Gastroesophageal sphincter (tissue), 4 donors: ENCODE measurements at regions not wholly inside any gene's neighbourhood (a gene's known extent, or its start where the extent isn't known, plus 50 kb on each side); places are given as distances from the start of the nearest gene placed in this dataset.

Experiments
- ATAC-seq: fragments of 150-250 bp; one replicate; pipeline ENCODE4 v1.9.1; 2016; ENCODE audit warnings: mild to moderate bottlenecking, moderate library complexity
- H3K27ac ChIP-seq, 4 donors: fragments of 200-600 bp; sonication (generic) in 3 of 4; 1 replicate in 3 of 4; 2 replicates in 1 of 4; pipeline ENCODE4 v1.5.1; 2016 to 2019
- H3K27me3 ChIP-seq: fragments of 200-600 bp; sonication (generic); one replicate; pipeline ENCODE4 v1.5.1; 2019
- H3K36me3 ChIP-seq, 2 donors: fragments of 200-600 bp; sonication (generic); one replicate each; pipeline ENCODE4 v1.5.1; 2019; ENCODE audit warnings: control low read depth in 1 of 2
- H3K4me1 ChIP-seq, 3 donors: fragments of 200-600 bp; sonication (generic); 1 replicate in 2 of 3; 2 replicates in 1 of 3; pipeline ENCODE4 v1.5.1; 2016 to 2019; ENCODE audit warnings: control low read depth in 2 of 3
- H3K4me3 ChIP-seq, 2 donors: fragments of 200-600 bp; sonication (generic); one replicate each; pipeline ENCODE4 v1.5.1; 2019; ENCODE audit warnings: mild to moderate bottlenecking in 1 of 2, moderate library complexity in 1 of 2
- H3K9me3 ChIP-seq, 3 donors: fragments of 200-600 bp; sonication (generic); one replicate each; pipeline ENCODE4 v1.5.1; 2017 to 2019; ENCODE audit warnings: control low read depth in 2 of 3
- EP300 ChIP-seq: sonication (generic); formaldehyde crosslinking; IDR thresholded peaks from one replicate; pipeline ENCODE4 v1.6.1; 2017; ENCODE audit warnings: antibody characterized with exemption, mild to moderate bottlenecking
- POLR2A ChIP-seq, 2 donors: fragments of 450-650 bp; IDR thresholded peaks; one replicate each; pipeline ENCODE4 v1.6.1; 2017; ENCODE audit warnings: antibody characterized with exemption in 2 of 2, mild to moderate bottlenecking in 2 of 2, moderate library complexity in 1 of 2
- POLR2AphosphoS5 ChIP-seq: sonication (generic); formaldehyde crosslinking; IDR thresholded peaks from one replicate; pipeline ENCODE4 v1.6.1; 2017; ENCODE audit warnings: antibody characterized with exemption
- WGBS, 2 donors: methylation state at CpG; one replicate each; pipeline ENCODE4 v1.1.5; 2018; ENCODE audit warnings: low coverage in 1 of 2; 5-methylcytosine and 5-hydroxymethylcytosine counted together
- TF ChIP-seq, protein P1 (sequence below), 4 experiments: fragments of 200-600 bp in 2 of 4; fragments of 450-650 bp in 2 of 4; sonication (generic) in 1 of 4; IDR thresholded peaks; one replicate each; pipeline ENCODE4 v1.5.1; 2017 to 2019; ENCODE audit warnings: antibody characterized with exemption in 4 of 4, mild to moderate bottlenecking in 2 of 4, moderate library complexity in 2 of 4

DNA sequence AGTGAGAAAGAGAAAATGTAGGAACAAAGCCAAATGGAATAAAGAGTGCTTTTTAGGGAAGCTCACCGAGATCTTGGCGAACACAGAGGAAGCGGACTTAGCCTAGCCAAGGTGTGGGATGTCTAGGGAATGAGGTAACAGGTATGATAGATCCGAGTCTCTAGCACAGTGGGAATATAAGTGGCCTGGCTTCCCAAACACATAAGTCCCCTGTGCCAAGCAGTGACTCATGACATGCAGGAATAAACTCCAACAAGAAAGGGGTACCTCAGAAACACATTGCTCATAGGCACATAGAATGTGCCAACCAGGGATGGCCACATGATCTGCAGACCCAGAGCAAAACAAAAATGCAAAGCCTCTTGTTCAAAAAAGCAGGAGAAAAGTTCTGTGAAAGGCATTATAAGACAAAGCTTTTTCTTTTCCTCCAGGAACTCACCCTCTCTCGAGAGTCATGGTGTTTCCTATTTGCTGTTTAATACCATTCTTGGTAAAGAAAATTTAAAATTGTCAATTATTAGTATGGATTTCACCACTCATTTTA lies 542.5 kb downstream of the GATA3 start:
- no peaks in the 10 kb centered on the region for H3K4me1 ChIP-seq
- H3K9me3 ChIP-seq: no peaks in the 10 kb centered on the region
- H3K4me3 ChIP-seq: no peak overlapping the region
- no peak overlapping the region for H3K27ac ChIP-seq
- ATAC-seq: no peak
- WGBS, 2 donors: 57 to 68% methylated on average over 4 to 5 of the region's 5 CpGs
- TF ChIP-seq EP300 (no peak), POLR2AphosphoS5 (no peak), POLR2A (IDR thresholded peaks at IDR 0.05) (no peak)
- TF ChIP-seq, protein P1, sequence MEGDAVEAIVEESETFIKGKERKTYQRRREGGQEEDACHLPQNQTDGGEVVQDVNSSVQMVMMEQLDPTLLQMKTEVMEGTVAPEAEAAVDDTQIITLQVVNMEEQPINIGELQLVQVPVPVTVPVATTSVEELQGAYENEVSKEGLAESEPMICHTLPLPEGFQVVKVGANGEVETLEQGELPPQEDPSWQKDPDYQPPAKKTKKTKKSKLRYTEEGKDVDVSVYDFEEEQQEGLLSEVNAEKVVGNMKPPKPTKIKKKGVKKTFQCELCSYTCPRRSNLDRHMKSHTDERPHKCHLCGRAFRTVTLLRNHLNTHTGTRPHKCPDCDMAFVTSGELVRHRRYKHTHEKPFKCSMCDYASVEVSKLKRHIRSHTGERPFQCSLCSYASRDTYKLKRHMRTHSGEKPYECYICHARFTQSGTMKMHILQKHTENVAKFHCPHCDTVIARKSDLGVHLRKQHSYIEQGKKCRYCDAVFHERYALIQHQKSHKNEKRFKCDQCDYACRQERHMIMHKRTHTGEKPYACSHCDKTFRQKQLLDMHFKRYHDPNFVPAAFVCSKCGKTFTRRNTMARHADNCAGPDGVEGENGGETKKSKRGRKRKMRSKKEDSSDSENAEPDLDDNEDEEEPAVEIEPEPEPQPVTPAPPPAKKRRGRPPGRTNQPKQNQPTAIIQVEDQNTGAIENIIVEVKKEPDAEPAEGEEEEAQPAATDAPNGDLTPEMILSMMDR (IDR thresholded peaks at IDR 0.05): no peak
- H3K27me3 ChIP-seq: no peaks in the 10 kb centered on the region
- H3K36me3 ChIP-seq: no peaks in the 10 kb centered on the region

DNA sequence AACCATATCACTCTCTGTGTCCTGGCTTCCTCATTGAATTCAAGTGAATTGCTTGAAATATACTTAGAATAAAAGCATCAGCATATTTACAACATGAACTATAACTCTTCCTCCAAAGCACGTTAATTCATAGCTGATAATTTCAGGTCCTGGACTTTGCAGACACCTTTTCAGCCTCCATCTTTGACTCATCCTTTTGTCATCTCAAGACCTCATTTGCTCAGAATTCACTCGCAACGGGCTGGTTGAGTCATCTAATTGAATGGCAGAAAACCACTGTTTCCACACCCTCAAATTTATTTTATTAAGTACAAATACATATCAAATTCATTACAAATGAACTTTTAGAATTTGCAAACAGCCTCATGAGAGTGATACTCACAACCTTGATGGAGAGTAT lies 545.7 kb downstream of the GATA3 start:
- no peak for ATAC-seq
- Histone ChIP-seq H3K27me3 (no peaks in the 10 kb centered on the region), H3K4me3 (no peak overlapping the region), H3K9me3 (peaks cover 0 to 7% (median 0%) of the 10 kb centered on the region in 3 donors), H3K27ac (no peak overlapping the region), H3K36me3 (no peaks in the 10 kb centered on the region), H3K4me1 (no peaks in the 10 kb centered on the region)
- TF ChIP-seq, protein P1 (IDR thresholded peaks at IDR 0.05): no peak
- TF ChIP-seq POLR2A (IDR thresholded peaks at IDR 0.05) (no peak), POLR2AphosphoS5 (no peak), EP300 (no peak)
- 78 to 90% methylated on average over 3 of the region's 3 CpGs for WGBS, 2 donors

DNA sequence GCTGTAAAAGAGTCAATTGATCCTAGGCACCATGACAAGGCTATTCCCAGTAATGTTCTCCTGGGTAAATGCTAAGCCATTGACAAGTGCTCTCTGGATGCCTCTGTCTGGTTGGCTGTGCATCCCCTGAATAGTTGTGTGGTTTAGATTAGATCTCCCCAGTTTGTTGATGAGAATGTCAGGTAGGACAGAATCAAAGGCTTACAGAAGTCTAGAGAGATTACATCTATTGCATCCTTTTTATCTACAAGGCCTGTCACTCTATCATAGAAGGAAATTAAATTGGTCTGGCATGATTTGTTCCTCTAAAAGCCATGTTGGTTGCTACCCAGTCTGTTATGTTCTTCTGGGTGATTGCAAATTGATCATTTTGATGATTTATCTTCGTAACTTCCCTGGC lies 548.3 kb downstream of the GATA3 start:
- no peak overlapping the region for H3K4me3 ChIP-seq
- TF ChIP-seq POLR2A (IDR thresholded peaks at IDR 0.05): no peak
- TF ChIP-seq, protein P1 (IDR thresholded peaks at IDR 0.05): no peak
- TF ChIP-seq EP300: no peak
- no peak for TF ChIP-seq POLR2AphosphoS5
- no peaks in the 10 kb centered on the region for H3K4me1 ChIP-seq
- ATAC-seq: no peak
- no peaks in the 10 kb centered on the region for H3K36me3 ChIP-seq
- H3K27ac ChIP-seq: no peak overlapping the region
- H3K9me3 ChIP-seq: peaks cover 0 to 20% (median 0%) of the 10 kb centered on the region in 3 donors
- WGBS, 2 donors: 79 to 100% methylated on average over 1 of the region's 1 CpG
- no peaks in the 10 kb centered on the region for H3K27me3 ChIP-seq

DNA sequence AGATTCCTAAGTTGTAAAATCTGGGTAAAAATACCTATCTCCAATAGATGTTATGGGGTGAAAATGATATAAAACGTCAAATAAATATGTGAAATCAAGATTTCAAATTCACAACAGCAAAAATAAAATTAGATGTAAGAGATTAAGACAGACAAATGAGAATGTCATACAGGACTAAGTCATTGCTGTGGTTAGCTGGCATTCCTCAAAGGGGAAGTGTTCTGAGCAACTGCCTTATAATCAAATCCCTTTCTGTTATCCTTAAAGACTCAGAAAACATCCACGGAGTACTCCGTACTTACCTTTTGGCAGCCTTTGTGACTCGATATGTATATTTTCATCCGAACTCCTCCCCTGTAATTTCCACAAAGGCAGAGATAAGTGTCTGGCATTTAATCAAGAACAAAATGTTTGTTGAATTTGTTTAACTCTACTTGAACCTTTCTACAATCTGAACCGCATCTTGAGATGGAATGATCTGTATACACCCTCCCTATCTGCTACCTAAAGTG lies 559.6 kb downstream of the GATA3 start:
- H3K4me3 ChIP-seq: no peak overlapping the region
- no peaks in the 10 kb centered on the region for H3K36me3 ChIP-seq
- 30 to 47% methylated on average over 6 of the region's 6 CpGs for WGBS, 2 donors
- TF ChIP-seq POLR2AphosphoS5: no peak
- no peak for TF ChIP-seq POLR2A (IDR thresholded peaks at IDR 0.05)
- no peak for TF ChIP-seq EP300
- TF ChIP-seq, protein P1 (IDR thresholded peaks at IDR 0.05): no peak
- no peak for ATAC-seq
- H3K27me3 ChIP-seq: no peaks in the 10 kb centered on the region
- no peak overlapping the region for H3K27ac ChIP-seq
- H3K4me1 ChIP-seq: no peaks in the 10 kb centered on the region
- H3K9me3 ChIP-seq: no peaks in the 10 kb centered on the region

DNA sequence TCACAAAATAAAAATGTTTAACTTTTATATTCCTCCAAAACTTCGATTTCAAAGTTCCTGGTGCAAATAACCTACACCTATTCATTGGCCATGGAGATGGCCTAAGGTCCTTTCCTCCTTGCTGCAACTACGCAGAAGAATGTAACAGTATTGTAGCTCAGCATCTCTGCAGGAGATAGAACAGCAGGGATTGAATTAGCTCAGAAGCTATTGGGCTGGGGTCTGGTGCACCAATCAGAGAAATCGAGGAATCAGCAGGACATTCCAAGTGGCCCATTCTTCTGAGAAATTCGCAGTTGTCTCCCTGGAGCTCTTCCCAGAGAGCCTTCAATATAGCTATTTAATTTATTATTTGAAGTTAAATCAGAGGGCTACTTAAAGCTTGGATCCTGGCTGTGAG lies 560.6 kb downstream of the GATA3 start:
- TF ChIP-seq, protein P1 (IDR thresholded peaks at IDR 0.05): no peak
- TF ChIP-seq EP300: no peak
- no peak for TF ChIP-seq POLR2A (IDR thresholded peaks at IDR 0.05)
- no peak for TF ChIP-seq POLR2AphosphoS5
- H3K27me3 ChIP-seq: no peaks in the 10 kb centered on the region
- no peaks in the 10 kb centered on the region for H3K9me3 ChIP-seq
- 76 to 78% methylated on average over 3 to 4 of the region's 4 CpGs for WGBS, 2 donors
- H3K4me1 ChIP-seq: no peaks in the 10 kb centered on the region
- H3K4me3 ChIP-seq: no peak overlapping the region
- H3K27ac ChIP-seq: no peak overlapping the region
- no peak for ATAC-seq
- H3K36me3 ChIP-seq: no peaks in the 10 kb centered on the region
